Right lobe of liver (tissue), 6 donors: ENCODE measurements at regions not wholly inside any gene's neighbourhood (a gene's known extent, or its start where the extent isn't known, plus 50 kb on each side); places are given as distances from the start of the nearest gene placed in this dataset.
"Not testable (repeated sequence)": the region's sequence is repeated elsewhere in the genome, so short reads cannot be mapped to it uniquely, and the experiment has no call there.

Experiments used
- ATAC-seq, 4 donors: fragments of 200-7000 bp; cut with Tn5 transposase; one replicate each; pipeline ENCODE4 v1.9.1; 2020; ENCODE audit warnings: mild to moderate bottlenecking in 4 of 4, moderate library complexity in 4 of 4
- DNase-seq, 3 donors: peaks; one replicate each; pipeline ENCODE4 v3.0.0-alpha.2; 2020
- H3K27ac ChIP-seq, 3 donors: fragments of 200-600 bp; one replicate each; pipeline ENCODE4 v1.8.0; 2022
- H3K27me3 ChIP-seq, 2 donors: fragments of 200-600 bp; one replicate each; pipeline ENCODE4 v1.8.0; 2022
- H3K36me3 ChIP-seq, 4 donors: fragments of 200-600 bp; sonication (generic) in 1 of 4; one replicate each; pipeline versions ENCODE4 v1.5.1 to v1.8.0; 2017 to 2022; ENCODE audit warnings: control low read depth in 1 of 4
- H3K4me1 ChIP-seq, 4 donors: fragments of 200-600 bp; sonication (generic) in 1 of 4; one replicate each; pipeline versions ENCODE4 v1.5.1 to v1.8.0; 2017 to 2022; ENCODE audit warnings: control low read depth in 1 of 4
- H3K4me3 ChIP-seq, 3 donors: fragments of 200-600 bp; one replicate each; pipeline ENCODE4 v1.8.0; 2022
- H3K9me3 ChIP-seq, 4 donors: fragments of 200-600 bp; sonication (generic) in 1 of 4; one replicate each; pipeline versions ENCODE4 v1.5.1 to v1.8.0; 2017 to 2022; ENCODE audit warnings: control low read depth in 1 of 4
- CTCF ChIP-seq, 4 donors: fragments of 200-600 bp in 3 of 4; fragments of 450-650 bp in 1 of 4; IDR thresholded peaks; one replicate each; pipeline versions ENCODE4 v1.5.1 to v1.8.0; 2016 to 2022; ENCODE audit warnings: antibody characterized with exemption in 4 of 4, mild to moderate bottlenecking in 2 of 4
- POLR2A ChIP-seq: fragments of 450-650 bp; IDR thresholded peaks from one replicate; pipeline ENCODE4 v1.6.1; 2017; ENCODE audit warnings: antibody characterized with exemption, mild to moderate bottlenecking
- WGBS: methylation state at CpG from one replicate; pipeline ENCODE4 v1.1.6; 2018; ENCODE audit warnings: low coverage, low lambda C conversion rate; ENCODE audit not compliant: insufficient coverage; ENCODE audit errors: missing lambda C conversion rate; 5-methylcytosine and 5-hydroxymethylcytosine counted together
- intact Hi-C, 2 donors: fragments of 100-400 bp; cut with DNase I; formaldehyde crosslinking; loops; one replicate each; pipeline versions ENCODE4 v1.11.2 to v1.14.1; 2022
- donor health status: DM: no; HTN: yes; CAD: no.
- donor health status: DM: no; HTN: no; CAD: no.
- donor health status: DM: no; HTN: no; CAD: no.
- donor health status: DM: no; HTN: yes; CAD: no.
- donor health status: DM: no; HTN: yes; CAD: no.

DNA sequence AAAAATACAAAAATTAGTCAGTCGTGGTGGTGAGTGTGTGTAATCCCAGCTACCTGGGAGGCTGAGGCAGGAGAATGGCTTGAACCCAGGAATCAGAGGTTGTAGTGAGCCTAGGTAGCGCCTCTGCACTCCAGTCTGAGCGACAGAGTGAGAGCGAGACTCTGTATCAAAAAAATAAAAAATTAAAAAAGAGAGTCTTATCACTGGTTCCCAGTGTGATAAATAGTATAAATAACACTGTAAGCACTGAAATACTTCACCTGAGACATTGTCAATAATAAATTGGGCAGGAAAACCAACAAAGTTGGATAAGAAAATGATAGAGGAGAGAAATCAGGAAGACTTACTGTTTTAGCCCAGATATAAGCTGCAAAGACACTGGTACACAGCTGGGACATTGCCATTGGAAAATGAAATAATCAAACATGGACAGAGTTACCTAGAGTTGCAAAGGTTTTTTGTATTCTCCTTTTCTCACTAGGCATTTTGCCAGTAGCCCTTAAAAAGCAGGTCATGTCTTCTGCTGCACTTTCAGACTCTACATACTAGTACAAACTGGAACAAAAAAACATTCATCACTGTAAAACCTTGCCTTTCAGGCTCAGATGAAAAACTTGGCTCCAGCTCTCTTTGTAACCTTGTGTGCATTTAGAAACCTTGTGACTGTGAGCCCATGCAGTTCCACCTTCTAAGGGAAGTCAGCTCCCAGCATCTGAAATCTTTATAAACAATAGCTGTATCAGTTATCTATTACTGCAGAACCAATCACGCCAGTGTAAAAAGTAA is 55.0 kb upstream of the PPP1R2C start:
- H3K4me3 ChIP-seq, result no peak overlapping the region
- no peaks in the 10 kb centered on the region for H3K27me3 ChIP-seq
- WGBS, result 84% methylated on average over 5 of the region's 5 CpGs
- no peak for ATAC-seq
- H3K27ac ChIP-seq, result no peak overlapping the region
- intact Hi-C loops, result no loop called here
- DNase-seq, result no peak
- TF ChIP-seq CTCF (IDR thresholded peaks at IDR 0.05) (no peak), POLR2A (no peak)
- H3K36me3 ChIP-seq, result no peaks in the 10 kb centered on the region
- H3K9me3 ChIP-seq, result no peaks in the 10 kb centered on the region
- H3K4me1 ChIP-seq, result no peaks in the 10 kb centered on the region

DNA sequence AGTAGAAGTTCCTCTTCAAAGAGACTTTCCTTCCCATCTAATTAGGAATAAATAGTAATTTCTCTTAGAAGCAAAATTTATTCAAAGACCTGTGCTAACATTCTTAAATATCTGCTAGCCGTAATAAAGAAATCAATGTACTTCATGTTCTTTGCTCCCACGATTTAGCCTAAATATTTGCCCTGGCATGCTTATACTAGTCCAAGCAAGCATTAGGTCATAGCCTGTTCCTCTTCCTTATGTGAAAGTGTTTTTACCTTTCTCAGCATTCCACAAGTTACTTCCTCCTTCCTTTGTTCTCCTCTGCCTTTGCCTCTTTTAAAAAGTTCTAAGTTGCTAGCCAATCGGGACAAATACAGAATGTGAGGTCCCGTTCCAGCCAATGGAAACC is 55.6 kb upstream of the PPP1R2C start:
- H3K36me3 ChIP-seq, intact Hi-C loops, H3K4me1 ChIP-seq, H3K4me3 ChIP-seq, H3K27ac ChIP-seq, DNase-seq, H3K27me3 ChIP-seq, ATAC-seq, H3K9me3 ChIP-seq: not testable (repeated sequence)
- WGBS, result 36% methylated on average over 3 of the region's 4 CpGs

- Histone ChIP-seq H3K27ac (no peak overlapping the region), H3K4me1 (no peaks in the 10 kb centered on the region), H3K36me3 (no peaks in the 10 kb centered on the region), H3K9me3 (no peaks in the 10 kb centered on the region), H3K4me3 (no peak overlapping the region), H3K27me3 (no peaks in the 10 kb centered on the region)
- intact Hi-C loops, result no loop called here
- WGBS, result 33% methylated on average over 4 of the region's 4 CpGs
- DNase-seq (no peak), ATAC-seq (no peak)
- TF ChIP-seq POLR2A (no peak), CTCF (IDR thresholded peaks at IDR 0.05) (no peak)
Observed at GRCh38 chrX:42837101-42837726, 59.3 kb upstream of the PPP1R2C start.

DNA sequence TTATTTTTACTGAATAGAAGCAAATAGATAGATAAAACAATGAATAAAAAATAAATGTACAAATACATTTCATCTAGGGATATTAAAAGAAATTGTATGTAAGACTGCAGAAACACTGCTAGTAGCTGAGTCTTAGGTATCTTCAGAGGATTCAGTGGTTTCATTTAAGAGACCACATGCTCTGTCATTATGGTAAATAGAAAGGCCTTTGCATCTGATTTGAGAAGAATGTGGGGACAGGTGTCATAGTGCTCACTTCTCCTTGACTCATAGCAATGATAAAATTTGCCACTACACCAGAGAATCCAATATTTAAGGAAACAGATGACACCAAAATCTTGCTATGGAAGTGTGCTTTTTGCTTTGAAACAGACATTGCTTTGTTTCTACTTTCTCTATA is 59.8 kb upstream of the PPP1R2C start:
- H3K27me3 ChIP-seq, result no peaks in the 10 kb centered on the region
- TF ChIP-seq POLR2A (no peak), CTCF (IDR thresholded peaks at IDR 0.05) (no peak)
- no peak overlapping the region for H3K27ac ChIP-seq
- no peaks in the 10 kb centered on the region for H3K4me1 ChIP-seq
- H3K4me3 ChIP-seq, result no peak overlapping the region
- H3K36me3 ChIP-seq, result no peaks in the 10 kb centered on the region
- intact Hi-C loops, result no loop called here
- H3K9me3 ChIP-seq, result no peaks in the 10 kb centered on the region
- DNase-seq, result no peak
- ATAC-seq, result no peak

DNA sequence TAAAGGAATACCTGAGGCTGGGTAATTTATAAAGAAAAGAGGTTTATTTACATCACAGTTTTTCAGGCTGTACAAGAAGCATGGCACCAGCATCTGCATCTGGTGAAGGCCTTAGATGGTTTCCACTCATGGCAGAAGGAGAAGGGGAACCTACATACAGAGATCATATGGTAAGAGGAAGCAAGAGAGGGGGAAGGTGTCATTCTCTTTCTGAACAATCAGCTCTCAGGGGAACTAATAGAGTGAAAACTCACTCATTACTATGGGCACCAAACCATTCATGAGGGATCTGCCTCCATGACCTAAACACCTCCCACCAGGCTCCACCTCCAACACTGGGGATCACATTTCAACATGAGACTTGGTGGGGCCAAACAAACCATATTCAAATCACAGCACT is 61.7 kb upstream of the PPP1R2C start:
- intact Hi-C loops, result no loop called here

More for the DNA sequence above, 61.7 kb upstream of the PPP1R2C start:
- Histone ChIP-seq H3K4me3 (no peak overlapping the region), H3K27ac (no peak overlapping the region), H3K36me3 (no peaks in the 10 kb centered on the region), H3K4me1 (no peaks in the 10 kb centered on the region), H3K27me3 (peaks cover 0 to 13% of the 10 kb centered on the region in 2 donors), H3K9me3 (no peaks in the 10 kb centered on the region)
- no peak for ATAC-seq
- TF ChIP-seq POLR2A, result no peak
- TF ChIP-seq CTCF (IDR thresholded peaks at IDR 0.05), result no peak
- no peak for DNase-seq
